IMR-90 (cell line): ENCODE measurements at regions not wholly inside any gene's neighbourhood (a gene's known extent, or its start where the extent isn't known, plus 50 kb on each side); places are given as distances from the start of the nearest gene placed in this dataset.

Experiments used
- ATAC-seq: fragments of 200-7000 bp; cut with Tn5 transposase; 2 replicates; pipeline ENCODE4 v1.9.1; 2020; ENCODE audit warnings: low read depth, mild to moderate bottlenecking, moderate library complexity
- BruUV-seq: library from RNA; stranded (reverse); fragments of 400-500 nt; replicated peaks from 2 replicates; lab custom pipeline; 2021; lab: Mats Ljungman, UMichigan
- CTCF ChIA-PET: fragments of 300-600 bp; formaldehyde crosslinking; extraction: SDS; loops from one replicate; lab custom pipeline; 2021; ENCODE audit warnings: antibody characterized with exemption; lab: Yijun Ruan, JAX
- POLR2A ChIA-PET: fragments of 300-600 bp; sonication (Branson Sonifier 250); formaldehyde crosslinking; loops from one replicate; lab custom pipeline; 2022; ENCODE audit warnings: antibody characterized with exemption; ENCODE audit not compliant: unreplicated experiment; lab: Charles Lee
- DNase-seq: peaks from one replicate; pipeline ENCODE4 v3.0.0; 2013
- H2AFZ ChIP-seq: replicated peaks from 2 replicates; pipeline ENCODE3; 2013; ENCODE audit warnings: low read length, mild to moderate bottlenecking; ENCODE audit not compliant: poor library complexity
- H2AK5ac ChIP-seq: 2 replicates; pipeline ENCODE4 v1.6.1; 2013; ENCODE audit warnings: low read depth, low read length, inconsistent platforms
- H2AK9ac ChIP-seq: replicated peaks from 2 replicates; pipeline ENCODE3; 2013; ENCODE audit warnings: mild to moderate bottlenecking, low read depth, low read length, moderate library complexity; ENCODE audit not compliant: poor library complexity
- H2BK120ac ChIP-seq: 2 replicates; pipeline ENCODE4 v1.6.1; 2013; ENCODE audit warnings: low read depth, low read length, inconsistent platforms
- H2BK15ac ChIP-seq: 3 replicates; pipeline ENCODE4 v1.6.1; 2013; ENCODE audit warnings: low read depth, low read length, inconsistent platforms
- H2BK20ac ChIP-seq: 2 replicates; pipeline ENCODE4 v1.6.1; 2013; ENCODE audit warnings: low read depth, mild to moderate bottlenecking, inconsistent platforms, low read length, moderate library complexity
- H2BK5ac ChIP-seq: 2 replicates; pipeline ENCODE4 v1.6.1; 2013; ENCODE audit warnings: mild to moderate bottlenecking, low read depth, low read length, inconsistent platforms; ENCODE audit not compliant: poor library complexity, severe bottlenecking
- H3K14ac ChIP-seq: replicated peaks from 2 replicates; pipeline ENCODE4 v1.6.1; 2013; ENCODE audit warnings: low read depth, low read length, inconsistent platforms
- H3K18ac ChIP-seq: 2 replicates; pipeline ENCODE4 v1.6.1; 2013; ENCODE audit warnings: low read depth, low read length, control low read depth
- H3K23ac ChIP-seq: 2 replicates; pipeline ENCODE4 v1.6.1; 2013; ENCODE audit warnings: low read depth, low read length, inconsistent platforms
- H3K27ac ChIP-seq: 2 replicates; pipeline ENCODE4 v1.5.1; 2013; ENCODE audit warnings: mild to moderate bottlenecking, control low read depth, low read length; ENCODE audit not compliant: insufficient read depth
- H3K27me3 ChIP-seq: 2 replicates; pipeline ENCODE4 v1.6.1; 2013; ENCODE audit warnings: low read length; ENCODE audit not compliant: control insufficient read depth, insufficient read depth
- H3K36me3 ChIP-seq: 2 replicates; pipeline ENCODE4 v1.6.1; 2013; ENCODE audit warnings: low read length, mixed read lengths; ENCODE audit not compliant: control insufficient read depth, insufficient read depth
- H3K4ac ChIP-seq: 2 replicates; pipeline ENCODE4 v1.6.1; 2013; ENCODE audit warnings: low read depth, low read length, inconsistent platforms
- H3K4me1 ChIP-seq: 2 replicates; pipeline ENCODE4 v1.6.1; 2013; ENCODE audit warnings: low read length, mixed read lengths; ENCODE audit not compliant: control insufficient read depth, insufficient read depth
- H3K4me2 ChIP-seq: 2 replicates; pipeline ENCODE4 v1.6.1; 2013; ENCODE audit warnings: low read depth, mild to moderate bottlenecking, control low read depth, low read length, moderate library complexity
- H3K4me3 ChIP-seq: 2 replicates; pipeline ENCODE4 v1.5.1; 2013; ENCODE audit warnings: low read depth, mild to moderate bottlenecking, control low read depth, low read length, moderate library complexity; ENCODE audit not compliant: insufficient read depth
- H3K56ac ChIP-seq: 2 replicates; pipeline ENCODE4 v1.6.1; 2013; ENCODE audit warnings: low read length, inconsistent platforms; ENCODE audit not compliant: insufficient read depth; ENCODE audit errors: extremely low read depth
- H3K79me1 ChIP-seq, 2 experiments: 2 replicates each; pipeline ENCODE4 v1.6.1; 2013; ENCODE audit warnings: low read length in 2 of 2, inconsistent platforms in 1 of 2, low read depth in 1 of 2
- H3K9ac ChIP-seq: 2 replicates; pipeline ENCODE4 v1.6.1; 2013; ENCODE audit warnings: low read depth, low read length, control low read depth
- H3K9me1 ChIP-seq: 2 replicates; pipeline ENCODE4 v1.6.1; 2013; ENCODE audit warnings: low read length, inconsistent platforms; ENCODE audit not compliant: insufficient read depth
- H3K9me3 ChIP-seq: 2 replicates; pipeline ENCODE4 v1.6.1; 2013; ENCODE audit warnings: low read length; ENCODE audit not compliant: control insufficient read depth, insufficient read depth
- H4K20me1 ChIP-seq: 2 replicates; pipeline ENCODE4 v1.6.1; 2013; ENCODE audit warnings: low read length, inconsistent platforms; ENCODE audit not compliant: insufficient read depth
- H4K5ac ChIP-seq: 2 replicates; pipeline ENCODE4 v1.6.1; 2013; ENCODE audit warnings: mild to moderate bottlenecking, low read depth, low read length, control low read depth
- H4K8ac ChIP-seq, 2 experiments: 2 replicates each; pipeline ENCODE4 v1.6.1; 2013; ENCODE audit warnings: low read depth in 2 of 2, low read length in 2 of 2, control low read depth in 1 of 2, inconsistent platforms in 1 of 2
- H4K91ac ChIP-seq: 2 replicates; pipeline ENCODE4 v1.6.1; 2013; ENCODE audit warnings: low read depth, low read length, inconsistent platforms; ENCODE audit not compliant: insufficient read depth
- BHLHE40 ChIP-seq: fragments of 150-350 bp; IDR thresholded peaks from 2 replicates; pipeline ENCODE4 v1.6.1; 2016; ENCODE audit warnings: mild to moderate bottlenecking, low read depth, low read length
- CHD1 ChIP-seq: IDR thresholded peaks from 2 replicates; pipeline ENCODE4 v1.6.1; 2012; ENCODE audit warnings: low read depth, low read length, improper control_type of control experiment
- FOS ChIP-seq: fragments of 150-350 bp; IDR thresholded peaks from 2 replicates; pipeline ENCODE4 v1.6.1; 2016; ENCODE audit warnings: low read depth, low read length
- MAZ ChIP-seq: IDR thresholded peaks from 2 replicates; pipeline ENCODE4 v1.6.1; 2012; ENCODE audit warnings: low read depth, mild to moderate bottlenecking, low read length, improper control_type of control experiment, moderate library complexity, borderline replicate concordance
- MXI1 ChIP-seq: IDR thresholded peaks from 2 replicates; pipeline ENCODE4 v1.6.1; 2012; ENCODE audit warnings: low read depth, mild to moderate bottlenecking, low read length, moderate library complexity, borderline replicate concordance
- POLR2A ChIP-seq: IDR thresholded peaks from 2 replicates; pipeline ENCODE4 v1.6.1; 2012; ENCODE audit warnings: mild to moderate bottlenecking, low read depth, low read length
- RAD21 ChIP-seq: IDR thresholded peaks from 2 replicates; pipeline ENCODE4 v1.6.1; 2012; ENCODE audit warnings: low read length, improper control_type of control experiment
- RCOR1 ChIP-seq: IDR thresholded peaks from 2 replicates; pipeline ENCODE4 v1.6.1; 2012; ENCODE audit warnings: mild to moderate bottlenecking, low read length, improper control_type of control experiment; ENCODE audit not compliant: insufficient replicate concordance
- RFX5 ChIP-seq: IDR thresholded peaks from 2 replicates; pipeline ENCODE4 v1.8.0; 2012; ENCODE audit warnings: low read depth, mild to moderate bottlenecking, low read length, moderate library complexity
- USF2 ChIP-seq: fragments of 150-350 bp; IDR thresholded peaks from 2 replicates; pipeline ENCODE4 v1.6.1; 2017; ENCODE audit warnings: mild to moderate bottlenecking, antibody characterized with exemption, low read length, low read depth
- WGBS, 2 experiments: methylation state at CpG; one replicate each; pipeline versions ENCODE4 v1.1.5 to v1.1.7; 2013; ENCODE audit warnings: missing lambda C conversion rate in 2 of 2; ENCODE audit not compliant: insufficient read length in 1 of 2; ENCODE audit errors: extremely low coverage in 2 of 2; 5-methylcytosine and 5-hydroxymethylcytosine counted together
- dilution Hi-C: fragments of 300-500 bp; cut with HindIII; formaldehyde crosslinking; loops from one replicate; pipeline ENCODE4 v1.14.3; 2018; ENCODE audit warnings: low sequenced_read_pairs; ENCODE audit not compliant: unreplicated experiment
- in situ Hi-C: fragments of 300-500 bp; cut with MboI; formaldehyde crosslinking; loops from 3 replicates; pipeline ENCODE4 v1.14.3; 2019; ENCODE audit warnings: low sequenced_read_pairs, inconsistent platforms, mixed read lengths
- intact Hi-C: fragments of 100-400 bp; cut with micrococcal nuclease; formaldehyde crosslinking; loops from 2 replicates; pipeline ENCODE4 v1.10.0; 2022
- TF ChIP-seq, protein P1 (sequence below): fragments of 150-350 bp; IDR thresholded peaks from 2 replicates; pipeline ENCODE4 v1.6.1; 2016; ENCODE audit warnings: low read depth, mild to moderate bottlenecking, low read length, moderate library complexity, borderline replicate concordance

DNA sequence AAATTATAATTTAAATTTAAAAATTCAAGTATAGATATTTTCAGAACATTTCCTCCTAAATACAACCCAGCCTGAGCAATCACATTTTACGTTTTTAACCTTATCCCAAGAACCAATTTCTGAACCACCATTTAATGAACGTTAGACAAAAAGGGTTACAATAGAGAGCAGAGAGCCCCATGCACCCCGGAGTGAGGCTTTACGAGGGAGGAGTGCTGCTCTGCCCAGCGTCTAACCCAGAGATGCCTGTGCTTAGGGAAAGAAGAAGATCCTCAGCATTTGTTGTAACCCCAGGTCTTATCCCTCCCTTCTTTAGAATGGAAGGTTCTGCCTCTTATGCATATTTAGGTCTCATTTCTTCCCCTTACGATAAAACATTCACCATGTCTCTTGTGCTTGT lies 169.1 kb downstream of the ICE1 start:
- Histone ChIP-seq H3K4me1 (no peaks in the 10 kb centered on the region), H3K9ac (no peak overlapping the region), H4K8ac (no peak overlapping the region), H3K18ac (no peak overlapping the region), H3K14ac (no peak overlapping the region), H3K4me2 (no peak overlapping the region), H3K79me1 (no peaks in the 10 kb centered on the region), H4K91ac (no peak overlapping the region), H3K56ac (no peak overlapping the region), H3K36me3 (no peaks in the 10 kb centered on the region), H3K23ac (no peak overlapping the region), H2BK15ac (no peak overlapping the region), H2BK20ac (no peak overlapping the region), H3K4me3 (no peak overlapping the region), H2AK9ac (no peak overlapping the region), H3K9me3 (peaks cover 23% of the 10 kb centered on the region), H2BK5ac (no peak overlapping the region), H3K27me3 (no peaks in the 10 kb centered on the region), H2BK120ac (no peak overlapping the region), H2AK5ac (no peak overlapping the region), H2AFZ (no peak overlapping the region), H3K9me1 (no peaks in the 10 kb centered on the region), H3K27ac (no peak overlapping the region), H4K20me1 (no peaks in the 10 kb centered on the region), H4K5ac (no peak overlapping the region), H3K4ac (no peak overlapping the region)
- 30% methylated on average over 2 of the region's 6 CpGs; no CpG with 5 or more reads in 1 of the 2 experiments for WGBS, 2 experiments
- in situ Hi-C loops (no loop called here), dilution Hi-C loops (no loop called here), intact Hi-C loops (no loop called here)
- ChIA-PET CTCF (no interaction called here), POLR2A (no interaction called here)
- ATAC-seq (no peak), DNase-seq (no peak)
- TF ChIP-seq POLR2A (no peak), RAD21 (no peak), RFX5 (no peak), USF2 (no peak), MAZ (no peak), BHLHE40 (no peak), MXI1 (no peak), CHD1 (no peak), FOS (no peak), RCOR1 (no peak)
- TF ChIP-seq, protein P1, sequence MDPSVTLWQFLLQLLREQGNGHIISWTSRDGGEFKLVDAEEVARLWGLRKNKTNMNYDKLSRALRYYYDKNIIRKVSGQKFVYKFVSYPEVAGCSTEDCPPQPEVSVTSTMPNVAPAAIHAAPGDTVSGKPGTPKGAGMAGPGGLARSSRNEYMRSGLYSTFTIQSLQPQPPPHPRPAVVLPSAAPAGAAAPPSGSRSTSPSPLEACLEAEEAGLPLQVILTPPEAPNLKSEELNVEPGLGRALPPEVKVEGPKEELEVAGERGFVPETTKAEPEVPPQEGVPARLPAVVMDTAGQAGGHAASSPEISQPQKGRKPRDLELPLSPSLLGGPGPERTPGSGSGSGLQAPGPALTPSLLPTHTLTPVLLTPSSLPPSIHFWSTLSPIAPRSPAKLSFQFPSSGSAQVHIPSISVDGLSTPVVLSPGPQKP, result no peak
- BruUV-seq, result no TSS peak
